ELR (cell line): ENCODE measurements at regions not wholly inside any gene's neighbourhood (a gene's known extent, or its start where the extent isn't known, plus 50 kb on each side); places are given as distances from the start of the nearest gene placed in this dataset.

Experiments used
- DNase-seq: peaks from one replicate; pipeline ENCODE4 v3.0.0-alpha.2; 2015; ENCODE audit warnings: low read depth

DNA sequence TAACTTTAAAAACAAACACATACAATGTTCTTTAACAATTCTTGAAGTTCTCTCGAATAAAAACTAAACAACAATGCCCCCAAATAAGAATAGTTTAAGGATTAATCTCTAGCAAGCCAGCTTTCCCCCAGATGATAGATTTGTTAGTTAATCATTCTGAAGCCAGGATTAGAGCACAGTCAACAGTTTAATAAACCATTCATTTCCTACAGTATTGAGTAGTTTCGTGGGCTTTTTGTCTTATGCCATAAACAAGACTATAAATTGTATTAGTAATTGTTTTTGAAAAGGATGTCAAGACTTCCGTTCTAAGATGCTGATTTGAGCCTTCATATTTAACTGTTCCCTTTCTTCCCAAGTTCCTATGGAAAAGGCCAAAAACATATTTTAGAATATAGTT lies 136.6 kb downstream of the PIK3R1 start:
- DNase-seq: no peak

DNA sequence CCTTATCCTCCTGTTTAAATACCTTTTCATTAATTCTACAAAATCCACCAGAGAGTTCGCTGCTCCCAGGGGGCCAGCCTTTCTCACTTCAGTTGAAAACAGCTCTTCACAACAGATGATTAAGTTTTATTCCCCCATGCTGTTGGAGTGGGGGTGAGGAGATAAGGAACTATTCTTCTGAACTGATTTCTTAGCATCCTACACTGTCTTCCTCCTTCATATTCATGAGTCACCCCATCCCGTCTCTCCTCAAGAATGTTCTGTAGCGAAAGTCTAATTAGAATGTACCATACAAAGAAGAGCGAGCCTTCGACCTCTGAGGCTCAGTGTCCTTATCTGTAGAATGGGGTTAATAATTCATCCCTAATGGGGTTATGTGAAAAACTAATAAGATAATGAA lies 138.0 kb downstream of the PIK3R1 start:
- DNase-seq: no peak

DNA sequence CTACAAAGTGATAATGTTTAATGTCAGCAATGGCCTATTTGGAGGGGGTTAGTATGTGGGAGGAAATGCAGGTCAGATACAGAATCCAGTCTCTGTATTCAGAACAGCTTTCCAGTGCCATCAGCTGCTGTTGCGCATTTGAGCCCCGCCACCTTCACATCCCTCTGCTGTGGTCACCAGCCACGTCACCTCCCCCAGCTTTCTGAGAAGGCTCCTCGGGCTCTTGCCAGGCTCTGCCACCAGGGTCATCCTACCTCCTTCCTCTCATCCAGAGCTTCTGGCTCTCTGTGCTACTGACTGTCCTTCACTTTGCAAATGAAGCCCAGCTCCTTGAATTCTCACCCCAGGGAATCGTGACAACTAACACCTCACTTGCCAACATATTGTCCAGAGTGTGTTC lies 138.8 kb downstream of the PIK3R1 start:
- no peak for DNase-seq

DNA sequence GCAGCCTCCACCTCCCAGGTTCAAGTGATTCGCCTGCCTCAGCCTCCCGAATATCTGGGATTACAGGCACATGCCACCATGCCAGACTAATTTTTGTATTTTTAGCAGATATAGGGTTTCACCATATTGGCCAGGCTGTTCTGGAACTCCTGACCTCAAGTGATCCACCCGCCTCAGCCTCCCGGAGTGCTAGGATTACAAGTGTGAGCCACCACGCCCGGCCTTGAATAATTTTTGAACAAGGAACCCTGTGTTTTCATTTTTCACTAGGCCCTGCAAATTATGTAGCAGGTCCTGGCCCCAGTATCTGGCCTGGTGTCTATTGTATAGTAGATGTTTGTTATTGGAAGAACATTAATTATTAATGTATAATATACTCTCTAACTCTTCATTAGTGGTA lies 140.7 kb downstream of the PIK3R1 start:
- DNase-seq: no peak

DNA sequence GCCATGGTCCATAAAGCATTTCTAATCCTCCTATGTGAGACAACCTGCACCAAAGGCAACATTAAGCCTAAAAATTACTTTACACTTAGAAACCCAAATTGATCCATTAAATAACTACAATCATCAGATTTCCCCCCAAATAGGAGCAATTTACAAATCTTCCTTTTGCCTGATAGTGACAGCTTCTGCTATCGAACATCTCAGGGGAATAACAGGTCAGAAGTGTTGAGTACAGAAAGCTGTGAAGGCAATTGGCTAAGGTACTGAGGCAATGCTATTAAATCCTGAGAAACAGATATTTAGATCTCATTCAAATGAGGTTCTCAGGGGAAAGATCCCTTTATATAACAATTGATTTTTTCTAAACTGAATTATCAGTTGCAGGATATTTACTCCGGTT lies 141.1 kb downstream of the PIK3R1 start:
- no peak for DNase-seq

DNA sequence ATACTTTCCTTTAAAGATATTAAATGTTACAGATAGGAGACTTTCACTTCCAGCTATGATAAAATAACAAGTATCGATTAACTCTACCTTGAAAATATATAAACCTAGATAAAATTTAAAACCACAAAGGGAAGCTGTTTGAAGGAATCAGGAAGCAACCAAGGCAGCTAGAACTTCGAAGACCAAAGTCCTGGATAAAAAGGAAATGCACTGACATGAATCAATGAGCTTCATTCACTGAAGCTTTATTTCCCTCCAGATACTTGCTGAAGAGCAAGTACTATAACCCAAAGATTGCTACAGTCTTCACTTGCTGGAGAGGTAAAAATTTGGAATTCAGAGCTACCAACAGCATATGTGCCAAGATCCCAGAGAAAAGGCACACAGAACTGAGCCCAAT lies 144.1 kb downstream of the PIK3R1 start:
- DNase-seq: no peak

DNA sequence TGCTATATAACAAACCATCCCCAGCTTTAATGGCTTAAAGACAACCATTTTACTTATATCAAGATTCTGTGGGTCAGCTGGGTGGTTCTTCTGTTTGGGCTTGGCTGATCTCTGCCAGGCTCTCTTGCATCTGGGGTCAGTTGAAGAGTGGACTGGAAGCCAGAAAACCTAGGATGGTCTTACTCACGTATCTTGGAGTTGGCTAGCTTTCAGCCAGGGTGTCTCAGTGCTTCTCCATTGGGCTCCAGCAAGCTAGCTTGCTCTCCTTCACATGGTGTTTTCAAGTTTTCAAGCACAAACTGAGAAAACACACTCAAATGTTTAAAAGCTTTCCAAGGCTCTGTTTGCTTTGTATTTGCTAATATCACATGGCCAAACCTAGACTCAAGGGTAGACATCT lies 146.8 kb downstream of the PIK3R1 start:
- no peak for DNase-seq

DNA sequence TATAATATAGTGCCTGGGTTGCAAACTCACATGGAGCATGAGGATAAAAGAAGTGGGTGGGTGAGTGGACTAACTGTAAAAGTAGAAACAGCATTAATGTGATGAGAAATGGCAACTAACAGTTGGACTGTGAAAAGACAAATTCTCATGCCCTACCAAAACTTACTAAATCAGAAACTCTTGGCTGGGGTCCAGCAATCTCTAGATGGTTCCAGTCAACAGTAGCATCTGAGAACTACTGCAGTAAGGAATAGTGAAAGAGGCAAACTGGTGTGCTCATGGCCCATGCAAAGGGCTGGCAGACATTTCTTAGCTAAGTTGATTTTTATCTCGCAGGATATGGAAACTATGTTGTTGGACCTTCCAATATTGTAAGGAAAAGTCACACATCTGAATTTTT lies 150.3 kb downstream of the PIK3R1 start:
- DNase-seq: no peak

DNA sequence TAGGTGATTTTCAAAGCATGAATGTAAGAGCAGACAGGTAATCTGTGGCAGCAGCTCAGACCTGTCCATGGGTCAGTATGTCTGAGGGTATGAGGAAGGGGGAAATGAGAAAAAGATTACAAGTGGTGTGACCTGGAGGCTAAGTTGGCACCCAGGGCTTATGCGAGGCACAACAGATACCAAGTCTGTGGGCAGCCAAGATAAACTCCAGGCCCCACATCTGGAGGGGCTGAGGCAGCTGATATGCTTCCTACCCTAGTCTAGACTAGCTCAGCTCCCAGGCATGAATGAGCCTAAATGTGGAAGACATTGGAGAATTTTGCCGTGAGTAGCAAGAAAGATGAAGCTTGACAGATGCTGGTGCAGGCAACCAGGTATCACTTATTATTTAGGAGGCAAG lies 151.7 kb downstream of the PIK3R1 start:
- DNase-seq: no peak

DNA sequence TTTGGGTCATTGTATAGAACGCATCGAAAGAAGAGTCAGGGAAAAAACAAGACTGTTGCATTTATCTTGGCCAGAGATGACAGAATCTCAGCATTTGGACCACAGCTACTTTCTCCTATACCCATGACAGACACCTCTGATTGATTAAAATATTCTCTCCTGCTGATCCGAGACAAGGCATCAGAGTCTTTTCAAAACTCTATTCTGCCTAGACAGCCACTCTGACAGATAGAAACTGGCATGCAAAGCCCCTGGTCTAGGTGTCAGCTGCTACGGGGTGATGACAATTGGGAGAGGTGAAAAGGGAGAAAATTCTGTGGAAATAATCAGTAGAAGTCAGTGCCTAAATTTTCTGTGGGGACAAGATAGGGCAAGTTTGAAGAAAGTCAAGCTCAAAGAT lies 152.2 kb downstream of the PIK3R1 start:
- DNase-seq: no peak

DNA sequence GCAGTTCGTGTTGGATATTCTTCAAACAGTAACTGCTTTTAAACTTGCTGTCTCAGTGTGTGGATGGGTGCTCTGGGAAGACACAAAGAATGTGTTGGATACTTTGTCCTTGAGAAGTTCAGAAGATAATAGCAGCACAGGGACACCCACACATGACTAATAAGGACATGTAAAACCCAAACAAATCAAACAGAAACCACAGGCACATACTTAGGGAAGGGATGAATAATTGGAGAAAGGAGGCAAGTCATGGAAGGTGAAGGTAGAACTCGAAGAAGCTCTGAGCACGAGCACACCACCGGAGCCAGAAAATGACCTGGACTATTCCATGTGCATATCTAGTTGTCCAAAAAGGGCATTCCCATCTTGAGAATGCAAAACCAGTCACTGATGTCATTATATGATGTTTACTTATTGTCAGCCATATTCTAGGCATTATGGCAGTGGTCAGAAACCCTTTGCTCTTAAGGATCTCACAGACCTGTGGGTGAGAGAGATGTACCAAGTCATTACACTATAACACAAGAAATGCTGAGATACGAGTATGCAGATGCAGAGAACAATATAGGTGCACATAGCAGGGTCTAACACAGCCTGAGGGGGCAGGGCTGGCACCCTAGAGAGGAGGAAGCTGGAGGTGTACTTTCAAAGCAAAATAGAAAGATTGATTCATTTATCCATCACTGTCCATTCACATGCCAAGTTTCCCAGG lies 152.9 kb downstream of the PIK3R1 start:
- peak; percentile 33 for DNase-seq

DNA sequence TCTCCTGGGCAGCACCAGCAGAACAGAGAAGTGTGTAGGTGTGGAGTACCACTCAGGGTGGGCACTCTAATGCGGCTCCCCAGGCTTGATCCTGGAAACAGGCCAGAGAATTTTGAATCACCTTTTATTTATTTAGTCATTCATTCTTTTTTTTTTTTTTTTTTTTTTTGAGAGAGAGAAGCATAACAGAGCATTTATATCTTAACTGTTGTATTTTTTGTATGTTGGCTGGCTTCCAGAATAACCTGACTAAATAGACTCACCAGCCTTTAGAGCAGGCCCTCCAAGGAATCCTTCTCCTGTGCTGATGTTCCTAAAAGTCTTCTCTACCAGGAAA lies 153.4 kb downstream of the PIK3R1 start:
- DNase-seq: peak; percentile 36

DNA sequence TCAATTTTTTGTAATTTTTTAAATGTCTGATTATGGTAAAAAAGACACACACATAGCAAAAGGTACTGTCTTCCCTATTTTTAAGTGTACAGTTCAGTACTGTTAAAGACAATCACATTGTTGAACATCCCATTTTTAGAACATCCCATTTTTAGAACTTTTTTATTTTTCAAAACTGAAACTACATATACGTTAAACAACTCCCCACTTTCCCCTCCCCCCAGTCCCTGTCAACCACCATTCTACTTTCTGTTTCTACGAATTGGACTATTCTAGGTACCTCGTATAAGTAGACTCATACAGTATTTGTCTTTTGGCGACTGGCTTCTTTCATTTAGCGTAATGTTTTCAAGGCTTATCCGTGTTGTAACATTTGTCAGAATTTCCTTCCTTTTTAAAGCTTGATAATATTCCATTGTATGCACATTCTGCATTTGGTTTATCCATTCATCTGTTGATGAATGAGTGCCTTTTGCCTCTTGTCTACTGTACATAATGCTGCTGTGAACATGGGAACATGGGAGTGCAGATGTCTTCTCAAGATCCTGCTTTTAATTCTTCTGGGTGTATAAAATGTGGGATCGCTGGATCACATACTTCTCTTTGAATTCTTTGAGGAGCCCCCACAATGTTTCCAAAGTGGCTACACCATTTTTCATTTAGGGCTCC lies 154.0 kb downstream of the PIK3R1 start:
- DNase-seq: no peak

DNA sequence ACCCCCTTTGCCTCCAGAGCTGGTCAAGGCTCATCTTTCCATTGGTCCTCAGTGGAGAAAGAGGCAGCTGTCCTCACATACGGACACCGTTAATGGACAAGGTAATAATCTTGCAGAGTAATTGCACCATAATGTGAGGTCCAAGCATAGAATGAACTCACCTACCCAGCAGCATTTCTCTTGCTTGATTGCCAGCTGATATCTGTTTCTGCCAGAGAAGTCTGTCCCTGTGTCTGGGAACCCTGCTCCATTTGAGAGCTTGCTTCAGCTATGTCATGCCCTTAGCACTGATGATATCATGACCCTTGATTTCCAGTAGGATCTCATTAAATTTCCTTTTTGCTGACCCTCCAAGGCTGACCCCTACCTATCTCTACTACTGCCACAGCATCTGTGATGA lies 154.6 kb downstream of the PIK3R1 start:
- no peak for DNase-seq

DNA sequence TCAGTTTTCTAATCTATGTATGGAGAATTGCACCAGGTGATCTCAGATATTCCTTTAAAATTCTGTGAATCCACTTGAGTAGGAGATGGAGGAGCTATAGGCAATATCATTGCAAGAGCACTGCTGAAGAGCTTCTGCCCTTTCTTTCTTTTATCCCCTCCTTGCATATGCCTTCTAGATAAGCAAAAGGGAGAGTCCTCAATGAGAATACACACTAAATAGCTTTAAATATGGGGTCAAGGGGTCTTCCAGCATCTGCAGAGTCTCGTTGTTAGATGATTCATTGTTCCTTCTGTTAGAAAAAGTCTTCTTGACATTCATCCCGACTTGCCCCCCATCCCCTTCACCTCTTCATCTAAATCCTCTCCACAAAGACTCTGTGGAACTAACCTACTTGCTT lies 156.1 kb downstream of the PIK3R1 start:
- no peak for DNase-seq

DNA sequence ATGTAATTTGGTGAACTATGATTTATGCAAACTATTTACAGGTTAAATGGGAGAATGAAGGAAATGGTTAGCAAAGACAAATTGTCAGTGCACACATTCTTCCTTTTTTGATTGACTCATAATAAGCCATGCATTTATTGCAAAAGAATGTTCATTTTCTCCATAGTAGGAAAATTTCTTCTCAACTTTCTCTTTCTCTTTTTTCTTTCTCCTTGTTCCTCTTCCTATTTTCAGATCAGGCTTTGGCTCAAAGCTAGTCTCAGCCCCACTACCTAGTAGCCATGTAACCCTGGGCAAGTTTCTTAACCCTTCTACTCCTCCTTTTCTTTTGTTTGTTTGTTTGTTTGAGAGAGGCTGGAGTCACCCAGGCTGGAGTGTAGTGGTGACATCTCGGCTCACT lies 156.6 kb downstream of the PIK3R1 start:
- no peak for DNase-seq

DNA sequence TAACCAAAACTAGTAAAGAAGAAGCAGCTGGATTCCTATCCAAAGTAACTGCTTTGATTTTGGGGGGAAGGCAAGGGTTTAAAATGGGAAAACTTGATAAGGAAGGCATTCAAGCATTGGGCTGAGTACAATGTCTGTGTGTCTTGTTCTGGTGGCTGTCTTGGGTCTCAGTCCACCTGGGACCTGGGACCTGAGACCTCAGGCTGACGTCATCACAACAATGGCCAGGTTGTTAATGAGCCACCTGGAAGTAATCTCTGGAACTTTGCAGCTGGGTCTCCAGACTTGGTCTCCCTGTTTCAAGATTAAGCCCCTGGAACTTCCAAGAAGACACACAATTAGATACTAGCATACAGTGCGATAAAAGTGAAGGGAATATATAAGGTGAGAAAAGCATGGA lies 157.5 kb downstream of the PIK3R1 start:
- no peak for DNase-seq

DNA sequence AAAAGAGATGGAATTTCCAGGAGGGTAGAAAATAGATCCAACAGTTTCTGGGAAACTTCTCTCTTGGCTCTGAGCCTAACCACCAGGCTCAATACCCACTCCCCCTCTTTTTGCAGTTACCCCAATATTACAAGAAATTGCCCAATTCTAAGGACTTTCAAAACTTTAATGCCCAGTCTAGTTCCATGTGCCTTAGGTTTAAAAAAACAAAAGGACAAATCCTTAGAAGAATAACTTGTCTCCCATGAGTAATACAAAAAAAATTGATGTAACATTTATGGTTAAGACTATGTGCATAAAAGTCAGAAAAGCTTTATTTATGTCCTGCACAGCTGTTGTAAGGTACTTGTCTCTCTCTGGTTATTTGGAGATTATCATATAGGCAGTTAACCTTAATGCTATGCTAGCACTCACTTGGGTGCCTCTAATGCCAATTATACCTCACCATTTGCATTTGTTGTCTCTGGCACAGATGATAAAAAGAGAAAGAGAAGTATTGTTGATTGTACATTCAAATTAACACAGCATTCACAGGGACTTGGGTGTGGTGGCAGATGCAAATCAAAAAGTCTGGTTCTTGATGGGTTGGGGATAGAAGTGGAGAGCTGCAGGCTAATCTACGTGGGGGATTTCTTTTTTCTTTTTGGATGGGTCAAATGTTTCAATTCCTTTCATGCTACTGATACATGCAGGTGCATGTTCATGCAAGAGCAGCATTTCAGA lies 159.4 kb downstream of the PIK3R1 start:
- DNase-seq: no peak

DNA sequence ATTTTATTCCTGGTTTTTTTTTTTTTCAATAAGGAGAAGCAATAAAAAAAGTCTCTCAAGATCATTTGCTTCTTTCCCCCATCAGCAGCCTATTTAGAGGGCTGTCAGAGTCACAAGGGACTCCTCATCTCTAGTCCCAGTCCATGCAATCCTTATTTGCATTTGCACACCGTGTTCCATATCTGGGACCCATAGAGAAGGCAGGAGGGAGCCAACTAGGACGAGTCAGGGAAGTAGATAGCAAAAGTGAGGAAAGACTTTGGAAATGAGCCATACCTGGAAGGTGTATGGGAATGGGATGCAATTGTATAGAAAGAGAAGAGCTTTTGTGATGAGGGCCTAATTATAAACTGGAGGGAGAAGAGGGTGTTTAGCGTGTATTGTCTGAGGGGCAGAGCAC lies 160.0 kb downstream of the PIK3R1 start:
- no peak for DNase-seq

DNA sequence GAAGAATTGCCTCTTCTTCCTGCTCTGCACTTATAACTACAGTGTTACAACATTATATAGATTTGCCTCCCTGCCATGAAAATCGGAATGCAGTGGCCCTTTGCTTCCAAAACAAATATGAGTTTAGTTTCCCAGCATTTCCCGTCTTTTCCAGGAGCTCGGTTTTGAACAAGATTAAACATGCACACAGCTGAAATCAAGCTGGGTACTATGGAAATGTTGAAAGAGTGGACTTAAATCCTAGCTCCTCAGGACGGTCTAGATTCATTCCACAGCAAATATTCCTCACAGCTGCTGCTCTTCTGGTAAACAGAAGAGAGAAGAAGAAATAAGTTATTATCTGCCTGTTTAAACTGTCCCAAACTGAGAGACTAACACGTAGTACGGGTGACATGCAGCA lies 161.4 kb downstream of the PIK3R1 start:
- no peak for DNase-seq

DNA sequence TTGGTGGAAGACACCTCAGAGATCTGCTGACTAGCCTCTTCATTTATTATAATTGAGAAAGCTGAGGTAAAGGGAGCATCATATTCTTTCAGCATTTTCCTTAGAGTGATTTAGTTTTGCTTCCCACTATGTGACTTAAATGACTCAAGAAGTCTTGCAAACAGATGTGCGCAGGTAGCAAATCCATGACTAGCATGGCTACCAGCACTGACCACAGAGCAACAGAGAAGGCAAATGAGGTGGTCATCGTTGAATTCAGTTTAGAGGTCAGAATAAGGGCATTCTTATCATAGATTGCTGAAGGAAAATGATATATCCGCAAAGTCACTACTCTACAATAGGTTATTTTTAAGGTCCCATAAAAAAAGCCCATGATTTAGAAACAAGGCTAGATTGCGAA lies 162.2 kb downstream of the PIK3R1 start:
- DNase-seq: no peak

DNA sequence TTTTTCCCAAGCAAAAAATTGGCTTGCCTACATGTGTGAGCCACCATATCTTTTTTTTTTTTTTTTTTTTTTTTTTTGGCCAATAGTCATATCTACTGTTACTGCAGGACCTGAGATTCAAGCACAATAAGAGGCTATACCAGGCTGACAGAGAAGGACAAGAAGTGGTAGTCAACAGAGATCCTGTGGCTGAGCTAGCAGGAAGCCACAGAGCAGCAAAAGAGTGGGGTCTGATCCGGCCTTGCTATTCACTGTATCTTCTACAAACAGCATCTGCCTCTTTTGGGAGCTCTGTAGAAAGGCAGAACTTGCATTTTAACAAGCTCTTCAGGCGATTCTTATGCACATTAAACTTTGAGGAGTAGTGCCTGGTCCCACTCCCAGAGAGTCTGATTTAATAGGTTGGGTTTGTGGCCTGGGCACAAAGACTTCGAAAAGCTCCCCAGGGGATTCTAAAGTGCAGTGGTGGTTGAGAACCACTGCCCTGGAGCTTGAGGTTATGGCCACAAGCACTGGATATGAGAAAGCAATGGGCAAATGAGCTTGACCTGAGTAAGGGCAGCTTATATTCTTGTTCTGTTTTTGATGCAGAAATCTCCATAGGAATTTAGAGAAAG lies 162.8 kb downstream of the PIK3R1 start:
- DNase-seq: no peak
